HPDE6-E6E7 (cell line): ENCODE measurements at regions not wholly inside any gene's neighbourhood (a gene's known extent, or its start where the extent isn't known, plus 50 kb on each side); places are given as distances from the start of the nearest gene placed in this dataset.

Experiments
- DNase-seq: peaks from one replicate; pipeline ENCODE4 v3.0.0; 2011; ENCODE audit warnings: missing footprints; ENCODE audit errors: extremely low spot score

DNA sequence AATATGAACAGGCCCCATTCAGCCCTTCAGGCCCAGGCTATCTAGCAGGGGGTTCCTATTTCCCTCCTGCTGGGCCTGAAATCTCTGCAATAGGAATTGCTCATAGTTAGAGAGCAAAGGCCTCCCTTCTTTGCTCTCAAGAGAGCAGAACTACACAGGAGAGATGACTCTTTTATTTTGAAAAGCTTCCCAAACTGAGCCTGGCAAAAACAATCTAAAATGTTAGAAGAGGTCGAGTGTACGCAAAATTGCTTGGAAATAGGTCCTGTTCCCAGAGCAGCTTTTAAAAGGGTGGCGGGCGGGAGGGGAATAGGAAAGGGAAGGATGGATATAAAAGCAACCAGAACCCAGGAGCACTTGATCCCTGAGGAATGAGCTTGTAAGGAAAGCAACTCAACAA, 68.4 kb upstream of the APCDD1 start:
- DNase-seq: no peak

DNA sequence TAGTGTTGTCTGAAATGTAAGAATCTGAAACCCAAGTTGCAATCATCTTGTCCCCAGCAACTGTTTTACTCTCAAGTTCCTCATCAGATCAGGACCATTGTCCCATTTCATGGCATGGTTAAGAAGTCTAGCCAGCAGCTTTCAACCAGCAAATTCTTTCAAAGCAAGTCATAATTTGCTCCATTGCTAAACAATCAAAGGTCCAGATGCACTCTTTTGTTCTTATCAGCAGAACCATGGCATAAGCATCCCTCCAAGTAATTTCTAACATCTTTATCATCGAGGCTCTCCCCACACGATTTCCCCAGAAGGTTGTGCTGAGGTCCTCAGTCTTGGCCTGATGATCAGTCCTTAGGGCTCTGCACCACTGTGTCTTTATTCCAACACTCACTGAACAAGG, 67.5 kb upstream of the APCDD1 start:
- no peak for DNase-seq

DNA sequence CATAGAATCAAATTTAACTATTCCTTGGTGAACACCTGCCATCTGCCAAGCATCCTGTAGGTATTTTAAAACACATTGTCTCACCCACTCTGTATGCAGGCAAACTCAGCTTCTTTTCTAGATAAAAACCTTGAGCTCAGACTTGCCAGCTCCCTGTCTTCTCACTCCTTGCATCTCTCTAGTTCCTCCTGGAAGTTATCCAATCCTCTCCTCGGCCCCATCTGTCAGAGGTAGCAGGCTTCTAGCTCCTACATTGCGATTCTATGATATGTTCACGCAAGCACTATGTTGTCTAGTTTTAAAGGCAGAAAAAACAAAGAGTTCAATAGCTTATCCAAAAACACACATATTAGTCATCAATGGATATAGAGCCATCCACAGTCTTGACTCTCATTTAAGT, 67.0 kb upstream of the APCDD1 start:
- DNase-seq: no peak

DNA sequence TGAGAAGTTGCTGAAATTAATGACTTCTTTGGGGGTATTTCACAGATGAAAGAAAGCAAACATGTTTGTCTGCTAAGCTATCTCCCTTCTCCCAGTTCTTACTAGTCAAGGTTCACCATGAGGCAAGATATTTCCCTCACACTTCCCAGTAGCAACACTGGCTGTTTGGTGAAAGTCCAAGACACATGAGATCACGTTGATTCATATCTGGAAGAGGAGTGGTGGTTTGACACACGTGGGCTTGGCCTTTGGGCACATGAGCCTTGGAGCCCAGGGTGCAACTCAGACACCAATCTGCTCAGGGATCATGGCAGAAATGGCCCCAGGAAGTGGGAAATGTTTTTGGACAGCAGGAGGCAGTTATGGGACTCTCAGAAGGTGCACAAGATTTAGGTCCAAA, 66.1 kb upstream of the APCDD1 start:
- DNase-seq: no peak

DNA sequence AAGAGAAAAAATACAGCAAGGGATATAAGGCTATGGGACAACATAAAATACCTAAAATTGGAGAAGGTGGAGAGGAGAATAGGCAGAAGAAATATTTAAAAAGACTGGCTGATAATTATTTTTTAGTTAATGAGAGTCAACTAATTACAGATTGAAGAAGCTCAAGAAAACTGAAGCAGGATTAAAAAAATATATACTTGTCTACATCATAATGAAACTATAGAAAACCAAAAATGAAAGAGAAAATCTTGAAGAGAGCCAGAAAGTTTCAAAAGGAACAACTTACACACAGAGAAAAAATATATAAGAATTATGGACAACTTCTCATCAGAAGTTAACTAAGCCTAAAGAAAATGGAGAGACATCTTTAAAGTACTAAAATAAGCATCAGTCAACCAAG, 62.9 kb upstream of the APCDD1 start:
- no peak for DNase-seq

DNA sequence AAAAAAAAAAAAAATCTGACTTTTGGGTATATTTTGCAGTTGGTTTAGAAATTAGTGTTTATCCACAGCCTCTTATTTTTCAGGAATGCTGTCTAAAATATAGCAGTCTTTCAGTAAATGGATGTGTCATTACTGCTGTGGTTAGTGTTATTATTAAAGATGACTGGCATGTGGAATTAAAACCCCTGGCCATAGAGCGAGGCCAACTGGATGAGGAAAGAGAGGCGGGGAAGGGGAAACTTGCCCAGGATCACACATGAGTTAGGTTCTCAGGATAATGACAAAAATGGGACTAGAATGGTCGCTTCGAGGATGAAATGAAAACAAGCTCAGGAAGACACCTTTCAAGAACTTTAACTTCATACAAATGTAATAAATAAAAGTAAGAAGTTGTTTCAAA, 57.4 kb upstream of the APCDD1 start:
- DNase-seq: no peak

DNA sequence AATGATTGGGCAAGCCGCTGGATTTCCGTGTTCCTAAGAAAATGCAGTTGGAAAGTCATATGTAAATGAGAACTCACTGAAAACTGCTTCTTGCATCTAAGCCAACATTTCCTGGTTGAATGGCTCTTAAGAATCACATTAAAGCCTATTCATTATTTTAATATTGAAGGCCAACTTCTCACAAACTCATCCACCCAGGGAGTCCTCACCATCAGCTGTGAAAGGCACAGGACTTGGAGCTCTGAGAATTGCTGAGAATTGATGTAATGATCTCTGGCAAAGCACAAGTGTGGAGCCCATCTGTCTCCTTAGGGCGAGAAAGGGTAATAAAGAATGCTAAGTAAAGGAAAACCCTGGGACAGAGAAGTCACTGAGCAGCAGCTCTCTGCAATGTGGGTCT, 55.9 kb upstream of the APCDD1 start:
- no peak for DNase-seq

DNA sequence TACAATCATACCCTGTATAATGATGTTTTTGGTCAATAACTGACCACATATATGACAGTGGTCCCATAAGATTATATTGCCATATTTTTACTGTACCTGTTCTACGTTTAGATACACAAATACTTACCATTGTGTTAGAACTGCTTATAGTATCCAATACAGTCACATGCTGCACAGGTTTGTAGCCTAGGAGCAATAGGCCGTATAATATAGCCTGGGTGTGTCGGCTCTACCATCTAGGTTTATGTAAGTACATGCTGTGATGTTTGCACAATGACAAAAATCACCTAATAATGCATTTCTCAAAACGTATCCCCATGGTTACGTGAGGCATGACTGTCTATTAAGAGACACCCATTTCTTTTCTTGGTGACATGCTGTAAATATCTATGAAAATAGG, 55.0 kb upstream of the APCDD1 start:
- no peak for DNase-seq

DNA sequence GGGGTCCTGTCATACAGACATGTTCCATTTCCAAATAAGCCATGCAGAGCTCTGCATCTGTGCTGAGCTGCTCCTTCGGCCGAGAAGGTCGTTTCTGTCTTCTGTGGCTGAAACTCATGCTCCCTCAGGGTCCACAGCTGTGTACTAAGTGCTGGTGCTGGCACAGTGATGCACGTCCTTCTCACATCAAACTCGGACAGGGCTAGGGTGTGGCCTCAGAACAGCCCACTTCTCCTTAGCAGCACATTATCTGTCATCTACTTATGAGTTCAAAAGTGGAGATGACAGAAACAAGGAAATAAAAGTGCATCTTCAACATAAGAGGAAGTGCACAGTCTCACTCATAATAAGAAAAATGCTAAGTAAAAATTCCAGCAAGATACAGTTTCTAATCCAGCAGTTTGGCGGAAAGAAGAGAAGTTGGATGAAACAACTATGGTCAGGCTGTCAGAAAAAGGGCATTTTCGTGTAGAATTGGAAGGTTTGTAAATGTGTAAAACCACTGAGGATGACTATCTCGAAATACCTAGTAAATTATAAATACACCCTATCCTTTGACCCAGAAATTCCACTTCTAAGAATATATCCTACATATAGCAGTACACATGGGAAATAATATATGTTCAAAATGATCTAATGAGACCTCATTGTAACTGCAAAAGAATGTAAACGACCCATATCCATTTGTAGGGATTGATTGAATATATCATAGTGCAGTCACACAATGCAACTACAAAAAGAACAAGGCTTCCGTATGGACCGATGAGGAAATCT, 53.7 kb upstream of the APCDD1 start:
- DNase-seq: no peak

DNA sequence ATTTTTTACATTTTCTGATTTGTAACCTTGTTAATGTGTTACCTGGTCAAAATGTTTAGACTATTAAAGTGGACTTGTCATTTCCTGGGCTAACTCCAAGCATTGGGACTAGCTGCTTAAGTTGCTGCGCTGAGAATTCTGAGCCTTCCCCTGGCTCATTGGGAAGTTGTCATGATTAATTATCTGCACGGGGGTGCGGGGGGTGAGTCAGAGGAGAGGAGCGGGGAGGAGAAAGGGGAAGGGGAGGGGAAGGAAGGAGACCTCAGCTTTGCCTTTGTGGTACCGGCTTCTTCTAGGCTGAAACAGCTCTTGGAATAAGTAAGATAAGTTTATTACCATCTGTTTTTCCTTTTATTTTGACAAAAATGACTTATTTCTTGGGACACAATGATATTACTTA, 52.9 kb upstream of the APCDD1 start:
- no peak for DNase-seq

DNA sequence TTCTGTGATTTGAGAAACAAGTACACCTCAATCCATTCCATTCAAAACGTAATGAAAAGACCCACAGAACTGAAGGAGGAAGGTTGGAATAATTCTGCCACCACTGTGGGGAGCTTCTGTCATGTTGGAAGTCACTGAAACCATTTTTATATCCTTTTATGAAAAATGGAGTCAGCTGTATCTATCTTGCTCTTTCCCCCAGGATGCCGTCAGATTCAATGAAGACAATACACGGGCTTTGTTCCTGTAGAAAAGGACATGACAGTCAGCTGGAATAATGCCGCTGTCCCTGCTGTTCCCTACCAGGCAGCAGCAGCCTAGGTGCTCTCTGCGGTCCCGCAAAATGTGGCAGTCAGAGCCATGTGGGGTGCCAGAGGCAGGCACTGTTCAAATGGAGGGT, 52.5 kb upstream of the APCDD1 start:
- no peak for DNase-seq

DNA sequence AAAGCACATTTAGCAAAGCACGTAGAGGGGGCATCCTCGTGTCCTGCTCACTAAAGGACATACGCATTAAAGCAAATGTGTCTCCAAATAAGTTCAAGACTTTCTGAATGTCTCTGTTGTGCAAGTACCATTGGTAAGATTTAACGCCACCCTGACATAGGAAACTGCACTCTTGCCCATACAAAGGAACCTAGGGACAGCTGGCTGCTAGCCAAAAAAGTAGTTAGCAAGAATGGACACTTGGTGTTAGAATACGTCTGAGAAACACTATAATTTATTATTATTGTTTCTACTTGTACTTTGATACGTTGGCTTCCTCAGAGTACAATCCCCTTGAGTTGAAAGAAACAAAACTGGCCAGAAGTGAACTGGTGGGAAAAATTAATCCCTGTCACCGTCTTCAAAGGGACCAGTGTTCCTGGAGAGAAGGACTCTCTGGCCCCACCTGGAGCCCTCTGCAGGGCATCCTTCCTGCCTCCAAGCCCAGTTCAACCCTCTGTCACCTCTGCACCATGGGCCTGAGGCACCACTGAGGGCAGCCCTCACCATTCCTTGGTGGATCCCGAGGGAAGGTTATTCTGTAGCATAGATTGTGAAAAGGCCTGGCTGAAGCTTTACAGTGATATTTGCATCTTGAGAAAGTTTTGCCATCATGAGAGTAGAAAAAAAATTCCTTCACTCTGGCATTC, 51.4 kb upstream of the APCDD1 start:
- DNase-seq: no peak

DNA sequence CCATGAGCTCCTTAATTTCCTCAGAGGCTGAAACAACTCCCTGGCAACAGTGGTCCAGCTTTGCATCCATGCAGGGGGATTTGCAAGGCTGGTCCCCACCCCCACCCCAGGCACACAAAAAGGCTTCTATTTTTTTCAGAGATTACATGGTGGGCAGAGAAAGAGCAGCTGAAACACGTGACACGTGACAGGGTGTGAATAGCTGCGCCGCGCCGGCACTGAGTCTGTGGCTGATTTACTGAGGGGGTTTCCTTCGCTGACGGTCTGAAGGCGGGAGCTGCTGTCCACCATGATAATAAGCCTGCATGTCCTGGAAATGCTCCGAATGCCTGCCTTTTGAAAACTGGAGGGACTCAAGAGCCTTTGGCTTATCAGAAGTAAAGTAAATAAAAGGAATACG, 50.7 kb upstream of the APCDD1 start:
- DNase-seq: no peak

DNA sequence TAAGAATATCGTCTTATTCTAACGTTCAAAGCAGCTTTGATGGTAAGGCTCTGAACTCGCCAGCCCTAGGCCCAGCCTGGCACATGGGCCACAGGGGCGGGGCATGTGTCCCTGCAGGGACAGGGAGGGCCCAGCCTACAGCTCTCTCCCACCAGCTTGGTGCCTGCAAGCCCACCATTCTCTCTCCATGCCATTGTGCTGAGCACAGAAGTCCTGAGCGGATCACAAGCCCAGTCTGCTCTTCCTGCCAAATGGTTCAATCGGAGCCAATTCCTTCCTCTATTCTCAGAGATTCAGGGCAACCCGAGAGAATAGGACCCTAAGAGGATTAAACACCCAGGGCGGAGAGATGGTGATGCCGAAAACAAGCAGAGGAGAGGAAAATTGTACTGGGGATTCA, 50.3 kb upstream of the APCDD1 start:
- DNase-seq: no peak
